ENCODE measurements at regions not wholly inside any gene's neighbourhood (a gene's known extent, or its start where the extent isn't known, plus 50 kb on each side); places are given as distances from the start of the nearest gene placed in this dataset.

GRCh38 chr13:83710133-83710515, 172.2 kb downstream of the SLITRK1 start:
- Histone ChIP-seq H3K4me3 (ENCODE audit: control insufficient read depth in 1 of 2, extremely low read depth in 1 of 2, low read length in 1 of 2) (no peak overlapping the region), H3K27ac (ENCODE audit: low read length) (no peak overlapping the region), H3K4me1 (ENCODE audit: control insufficient read depth in 1 of 2, extremely low read depth in 1 of 2, insufficient read depth in 2 of 2, low read length in 2 of 2) (no peaks in the 10 kb centered on the region), H3K9me3 (no peaks in the 10 kb centered on the region), H3K27me3 (replicated peaks in 1 of 2; ENCODE audit: control insufficient read depth in 2 of 2, extremely low read depth in 1 of 2, insufficient read depth in 2 of 2, low read length in 1 of 2) (no peaks in the 10 kb centered on the region), H3K36me3 (ENCODE audit: control insufficient read depth in 2 of 2, extremely low read depth in 1 of 2, insufficient read depth in 1 of 2, low read length in 1 of 2) (no peaks in the 10 kb centered on the region)
- no peak overlapping the region for H3K27ac Mint-ChIP-seq
- CTCF ChIA-PET, result no interaction called here
- no peaks in the 10 kb centered on the region for H3K4me1 Mint-ChIP-seq
- POLR2A ChIA-PET, result no interaction called here
- H3K36me3 Mint-ChIP-seq, result no peaks in the 10 kb centered on the region
- ATAC-seq (replicated peaks in 1 of 4), result no peak
- H3K27me3 Mint-ChIP-seq, result no peaks in the 10 kb centered on the region
- H3K9me3 Mint-ChIP-seq, result peaks cover 9 to 18% (median 11%) of the 10 kb centered on the region in 3 donors
- no peak for DNase-seq
- no peak overlapping the region for H3K4me3 Mint-ChIP-seq

GRCh38 chr13:83709426-83710132, 172.7 kb downstream of the SLITRK1 start:
- Mint-ChIP-seq H3K36me3 (no peaks in the 10 kb centered on the region), H3K4me3 (no peak overlapping the region), H3K4me1 (no peaks in the 10 kb centered on the region), H3K27me3 (no peaks in the 10 kb centered on the region), H3K27ac (no peak overlapping the region), H3K9me3 (peaks cover 9 to 18% (median 11%) of the 10 kb centered on the region in 3 donors)
- Histone ChIP-seq H3K4me3 (ENCODE audit: control insufficient read depth in 1 of 2, extremely low read depth in 1 of 2, low read length in 1 of 2) (no peak overlapping the region), H3K27ac (ENCODE audit: low read length) (no peak overlapping the region), H3K36me3 (ENCODE audit: control insufficient read depth in 2 of 2, extremely low read depth in 1 of 2, insufficient read depth in 1 of 2, low read length in 1 of 2) (no peaks in the 10 kb centered on the region), H3K9me3 (no peaks in the 10 kb centered on the region), H3K27me3 (replicated peaks in 1 of 2; ENCODE audit: control insufficient read depth in 2 of 2, extremely low read depth in 1 of 2, insufficient read depth in 2 of 2, low read length in 1 of 2) (no peaks in the 10 kb centered on the region), H3K4me1 (ENCODE audit: control insufficient read depth in 1 of 2, extremely low read depth in 1 of 2, insufficient read depth in 2 of 2, low read length in 2 of 2) (no peaks in the 10 kb centered on the region)
- ATAC-seq (replicated peaks in 1 of 4), result no peak
- WGBS (ENCODE audit: insufficient coverage), result no CpG with 5 or more reads among the region's 1 CpG
- ChIA-PET POLR2A (no interaction called here), CTCF (no interaction called here)
- DNase-seq, result no peak

GRCh38 chr13:83702021-83702420, 180.3 kb downstream of the SLITRK1 start:
- WGBS (ENCODE audit: insufficient coverage), result no CpG with 5 or more reads among the region's 1 CpG
- H3K4me3 ChIP-seq (ENCODE audit: control insufficient read depth in 1 of 2, extremely low read depth in 1 of 2, low read length in 1 of 2), result no peak overlapping the region
- peaks cover 0 to 6% (median 0%) of the 10 kb centered on the region in 3 donors for H3K9me3 Mint-ChIP-seq
- no peaks in the 10 kb centered on the region for H3K9me3 ChIP-seq
- H3K36me3 ChIP-seq (ENCODE audit: control insufficient read depth in 2 of 2, extremely low read depth in 1 of 2, insufficient read depth in 1 of 2, low read length in 1 of 2), result no peaks in the 10 kb centered on the region
- H3K4me1 ChIP-seq (ENCODE audit: control insufficient read depth in 1 of 2, extremely low read depth in 1 of 2, insufficient read depth in 2 of 2, low read length in 2 of 2), result no peaks in the 10 kb centered on the region
- POLR2A ChIA-PET, result no interaction called here
- CTCF ChIA-PET, result no interaction called here
- H3K27ac ChIP-seq (ENCODE audit: low read length), result no peak overlapping the region
- no peak overlapping the region for H3K27ac Mint-ChIP-seq
- H3K4me3 Mint-ChIP-seq, result no peak overlapping the region
- DNase-seq (no peak), ATAC-seq (replicated peaks in 1 of 4) (no peak)
- no peaks in the 10 kb centered on the region for H3K4me1 Mint-ChIP-seq
- H3K27me3 Mint-ChIP-seq, result no peaks in the 10 kb centered on the region
- H3K36me3 Mint-ChIP-seq, result no peaks in the 10 kb centered on the region
- H3K27me3 ChIP-seq (replicated peaks in 1 of 2; ENCODE audit: control insufficient read depth in 2 of 2, extremely low read depth in 1 of 2, insufficient read depth in 2 of 2, low read length in 1 of 2), result no peaks in the 10 kb centered on the region

GRCh38 chr13:83692800-83693199, 189.5 kb downstream of the SLITRK1 start:
- 100% methylated on average over 1 of the region's 2 CpGs for WGBS (ENCODE audit: insufficient coverage)
- Mint-ChIP-seq H3K4me1 (no peaks in the 10 kb centered on the region), H3K4me3 (no peak overlapping the region), H3K27me3 (no peaks in the 10 kb centered on the region), H3K9me3 (peaks cover 11 to 16% (median 14%) of the 10 kb centered on the region in 3 donors), H3K36me3 (no peaks in the 10 kb centered on the region), H3K27ac (no peak overlapping the region)
- Histone ChIP-seq H3K27ac (ENCODE audit: low read length) (no peak overlapping the region), H3K36me3 (ENCODE audit: control insufficient read depth in 2 of 2, extremely low read depth in 1 of 2, insufficient read depth in 1 of 2, low read length in 1 of 2) (no peaks in the 10 kb centered on the region), H3K4me3 (ENCODE audit: control insufficient read depth in 1 of 2, extremely low read depth in 1 of 2, low read length in 1 of 2) (no peak overlapping the region), H3K27me3 (replicated peaks in 1 of 2; ENCODE audit: control insufficient read depth in 2 of 2, extremely low read depth in 1 of 2, insufficient read depth in 2 of 2, low read length in 1 of 2) (no peaks in the 10 kb centered on the region), H3K9me3 (no peaks in the 10 kb centered on the region), H3K4me1 (ENCODE audit: control insufficient read depth in 1 of 2, extremely low read depth in 1 of 2, insufficient read depth in 2 of 2, low read length in 2 of 2) (no peaks in the 10 kb centered on the region)
- ATAC-seq (replicated peaks in 1 of 4) (no peak), DNase-seq (no peak)
- CTCF ChIA-PET, result no interaction called here
- POLR2A ChIA-PET, result no interaction called here

GRCh38 chr13:83691966-83692365, 190.3 kb downstream of the SLITRK1 start:
- H3K36me3 Mint-ChIP-seq, result no peaks in the 10 kb centered on the region

GRCh38 chr13:83681547-83681946, 200.7 kb downstream of the SLITRK1 start:
- H3K27ac ChIP-seq (ENCODE audit: low read length), result no peak overlapping the region
- WGBS (ENCODE audit: insufficient coverage), result no CpG with 5 or more reads among the region's 1 CpG
- no peak overlapping the region for H3K27ac Mint-ChIP-seq
- POLR2A ChIA-PET, result no interaction called here
- no peaks in the 10 kb centered on the region for H3K27me3 Mint-ChIP-seq
- H3K36me3 Mint-ChIP-seq, result no peaks in the 10 kb centered on the region
- no peaks in the 10 kb centered on the region for H3K9me3 ChIP-seq
- no peaks in the 10 kb centered on the region for H3K4me1 ChIP-seq (ENCODE audit: control insufficient read depth in 1 of 2, extremely low read depth in 1 of 2, insufficient read depth in 2 of 2, low read length in 2 of 2)
- no peak overlapping the region for H3K4me3 ChIP-seq (ENCODE audit: control insufficient read depth in 1 of 2, extremely low read depth in 1 of 2, low read length in 1 of 2)
- no peaks in the 10 kb centered on the region for H3K27me3 ChIP-seq (replicated peaks in 1 of 2; ENCODE audit: control insufficient read depth in 2 of 2, extremely low read depth in 1 of 2, insufficient read depth in 2 of 2, low read length in 1 of 2)
- peaks cover 0 to 6% (median 2%) of the 10 kb centered on the region in 3 donors for H3K9me3 Mint-ChIP-seq
- H3K4me3 Mint-ChIP-seq, result no peak overlapping the region
- no peaks in the 10 kb centered on the region for H3K36me3 ChIP-seq (ENCODE audit: control insufficient read depth in 2 of 2, extremely low read depth in 1 of 2, insufficient read depth in 1 of 2, low read length in 1 of 2)
- CTCF ChIA-PET, result no interaction called here
- DNase-seq (no peak), ATAC-seq (replicated peaks in 1 of 4) (no peak)
- no peaks in the 10 kb centered on the region for H3K4me1 Mint-ChIP-seq

More at GRCh38 chr13:83691966-83692365, 190.3 kb downstream of the SLITRK1 start:
- 40% methylated on average over 1 of the region's 1 CpG for WGBS (ENCODE audit: insufficient coverage)
- ATAC-seq (replicated peaks in 1 of 4) (no peak), DNase-seq (no peak)
- ChIA-PET CTCF (no interaction called here), POLR2A (no interaction called here)
- H3K27ac ChIP-seq (ENCODE audit: low read length), result no peak overlapping the region
- Mint-ChIP-seq H3K27ac (no peak overlapping the region), H3K4me3 (no peak overlapping the region), H3K27me3 (no peaks in the 10 kb centered on the region), H3K4me1 (no peaks in the 10 kb centered on the region), H3K9me3 (peaks cover 11 to 16% (median 14%) of the 10 kb centered on the region in 3 donors)
- no peaks in the 10 kb centered on the region for H3K36me3 ChIP-seq (ENCODE audit: control insufficient read depth in 2 of 2, extremely low read depth in 1 of 2, insufficient read depth in 1 of 2, low read length in 1 of 2)
- H3K27me3 ChIP-seq (replicated peaks in 1 of 2; ENCODE audit: control insufficient read depth in 2 of 2, extremely low read depth in 1 of 2, insufficient read depth in 2 of 2, low read length in 1 of 2), result no peaks in the 10 kb centered on the region
- H3K4me1 ChIP-seq (ENCODE audit: control insufficient read depth in 1 of 2, extremely low read depth in 1 of 2, insufficient read depth in 2 of 2, low read length in 2 of 2), result no peaks in the 10 kb centered on the region
- no peaks in the 10 kb centered on the region for H3K9me3 ChIP-seq
- H3K4me3 ChIP-seq (ENCODE audit: control insufficient read depth in 1 of 2, extremely low read depth in 1 of 2, low read length in 1 of 2), result no peak overlapping the region

- Histone ChIP-seq H3K4me1 (ENCODE audit: control insufficient read depth in 1 of 2, extremely low read depth in 1 of 2, insufficient read depth in 2 of 2, low read length in 2 of 2) (no peaks in the 10 kb centered on the region), H3K27ac (ENCODE audit: low read length) (no peak overlapping the region), H3K9me3 (no peaks in the 10 kb centered on the region), H3K4me3 (ENCODE audit: control insufficient read depth in 1 of 2, extremely low read depth in 1 of 2, low read length in 1 of 2) (no peak overlapping the region), H3K36me3 (ENCODE audit: control insufficient read depth in 2 of 2, extremely low read depth in 1 of 2, insufficient read depth in 1 of 2, low read length in 1 of 2) (no peaks in the 10 kb centered on the region), H3K27me3 (replicated peaks in 1 of 2; ENCODE audit: control insufficient read depth in 2 of 2, extremely low read depth in 1 of 2, insufficient read depth in 2 of 2, low read length in 1 of 2) (no peaks in the 10 kb centered on the region)
- Mint-ChIP-seq H3K9me3 (peaks cover 0 to 6% (median 2%) of the 10 kb centered on the region in 3 donors), H3K27ac (no peak overlapping the region), H3K4me3 (no peak overlapping the region), H3K4me1 (no peaks in the 10 kb centered on the region), H3K27me3 (no peaks in the 10 kb centered on the region), H3K36me3 (no peaks in the 10 kb centered on the region)
- DNase-seq (no peak), ATAC-seq (replicated peaks in 1 of 4) (no peak)
- ChIA-PET POLR2A (no interaction called here), CTCF (no interaction called here)
These were observed 204.3 kb downstream of the SLITRK1 start for GRCh38 chr13:83677985-83678384.
